Neural cell (in vitro differentiated cells): ENCODE measurements at regions not wholly inside any gene's neighbourhood (a gene's known extent, or its start where the extent isn't known, plus 50 kb on each side); places are given as distances from the start of the nearest gene placed in this dataset.

Experiments
- H2AFZ ChIP-seq: fragments of 200-600, 300-800 bp; sonication (generic), shearing (Covaris generic); 2 replicates; pipeline ENCODE4 v1.6.0; 2014; ENCODE audit warnings: low read depth, mild to moderate bottlenecking, antibody characterized with exemption, low read length, moderate library complexity
- H3F3A ChIP-seq: fragments of 200-600 bp; shearing (Covaris generic); 2 replicates; pipeline ENCODE4 v1.6.1; 2016; ENCODE audit warnings: mild to moderate bottlenecking, moderate library complexity, mixed read lengths, antibody characterized with exemption, low read length; ENCODE audit not compliant: insufficient read depth, poor library complexity, severe bottlenecking
- H3K27ac ChIP-seq: fragments of 200-600, 300-800 bp; sonication (generic), shearing (Covaris generic); 2 replicates; pipeline ENCODE4 v1.5.1; 2014; ENCODE audit warnings: mild to moderate bottlenecking, low read length, moderate library complexity
- H3K27me3 ChIP-seq: fragments of 300-800, 200-600 bp; sonication (generic), shearing (Covaris generic); 2 replicates; pipeline ENCODE4 v1.6.0; 2014; ENCODE audit warnings: mild to moderate bottlenecking, low read depth, low read length, moderate library complexity; ENCODE audit not compliant: insufficient read depth
- H3K36me3 ChIP-seq: fragments of 300-800, 200-600 bp; sonication (generic), shearing (Covaris generic); 2 replicates; pipeline ENCODE4 v1.5.1; 2014; ENCODE audit warnings: mild to moderate bottlenecking, antibody characterized with exemption, low read length, moderate library complexity; ENCODE audit not compliant: insufficient read depth
- H3K4me2 ChIP-seq: fragments of 300-800, 200-600 bp; sonication (generic), shearing (Covaris generic); 2 replicates; pipeline ENCODE4 v1.6.0; 2014; ENCODE audit warnings: mild to moderate bottlenecking, low read length
- H3K4me3 ChIP-seq: fragments of 300-800, 200-600 bp; sonication (generic), shearing (Covaris generic); 2 replicates; pipeline ENCODE4 v1.5.1; 2014; ENCODE audit warnings: mild to moderate bottlenecking, low read length, moderate library complexity
- H3K79me2 ChIP-seq: fragments of 200-600 bp; shearing (Covaris generic); replicated peaks from 2 replicates; pipeline ENCODE4 v1.6.0; 2014; ENCODE audit warnings: mild to moderate bottlenecking, low read length, moderate library complexity; ENCODE audit not compliant: insufficient read depth
- H3K9ac ChIP-seq: fragments of 300-800, 200-600 bp; sonication (generic), shearing (Covaris generic); 2 replicates; pipeline ENCODE4 v1.6.1; 2016; ENCODE audit warnings: mild to moderate bottlenecking, low read length, mixed read lengths
- H3K9me2 ChIP-seq: fragments of 200-600 bp; shearing (Covaris generic); 2 replicates; pipeline ENCODE4 v1.6.1; 2016; ENCODE audit warnings: mild to moderate bottlenecking, low read length, mixed read lengths; ENCODE audit not compliant: insufficient read depth
- H3K9me3 ChIP-seq: fragments of 200-600, 300-800 bp; sonication (generic), shearing (Covaris generic); 2 replicates; pipeline ENCODE4 v1.6.1; 2016; ENCODE audit warnings: mild to moderate bottlenecking, mixed run types, low read length, moderate library complexity, mixed read lengths
- H4K20me1 ChIP-seq: fragments of 200-600 bp; shearing (Covaris generic); 2 replicates; pipeline ENCODE4 v1.6.1; 2016; ENCODE audit warnings: mild to moderate bottlenecking, mixed run types; ENCODE audit not compliant: insufficient read depth
- CTCF ChIP-seq: fragments of 450-650 bp; IDR thresholded peaks from 2 replicates; pipeline ENCODE4 v1.5.1; 2014; ENCODE audit warnings: antibody characterized with exemption, mild to moderate bottlenecking, moderate library complexity; ENCODE audit not compliant: poor library complexity, severe bottlenecking
- EP300 ChIP-seq: fragments of 450-650 bp; conservative IDR thresholded peaks from 2 replicates; pipeline ENCODE4 v1.6.1; 2014; ENCODE audit warnings: antibody characterized with exemption, mild to moderate bottlenecking, moderate library complexity; ENCODE audit not compliant: poor library complexity, severe bottlenecking
- EZH2 ChIP-seq: fragments of 200-600, 300-800 bp; shearing (Covaris generic), sonication (generic); IDR thresholded peaks from 2 replicates; pipeline ENCODE4 v1.6.1; 2014; ENCODE audit warnings: antibody characterized with exemption, low read length, borderline replicate concordance, mild to moderate bottlenecking; ENCODE audit not compliant: insufficient read depth, poor library complexity, severe bottlenecking
- MXI1 ChIP-seq: fragments of 450-650 bp; conservative IDR thresholded peaks from 2 replicates; pipeline ENCODE4 v1.6.1; 2014; ENCODE audit warnings: antibody characterized with exemption, mild to moderate bottlenecking; ENCODE audit not compliant: poor library complexity, severe bottlenecking
- POLR2AphosphoS5 ChIP-seq: IDR thresholded peaks from 2 replicates; pipeline ENCODE4 v1.6.1; 2012
- RAD21 ChIP-seq: fragments of 450-650 bp; conservative IDR thresholded peaks from 2 replicates; pipeline ENCODE4 v1.6.1; 2014; ENCODE audit warnings: antibody characterized with exemption, mild to moderate bottlenecking, moderate library complexity
- REST ChIP-seq: IDR thresholded peaks from 2 replicates; pipeline ENCODE4 v1.6.1; 2012; ENCODE audit warnings: borderline replicate concordance
- SMC3 ChIP-seq: fragments of 450-650 bp; conservative IDR thresholded peaks from 2 replicates; pipeline ENCODE4 v1.6.1; 2014; ENCODE audit warnings: antibody characterized with exemption, mild to moderate bottlenecking, moderate library complexity; ENCODE audit not compliant: poor library complexity
- TAF1 ChIP-seq: IDR thresholded peaks from 2 replicates; pipeline ENCODE4 v1.6.1; 2012; ENCODE audit warnings: low read depth

- H3K36me3 ChIP-seq: no peaks in the 10 kb centered on the region
- no peak overlapping the region for H3K9ac ChIP-seq
- no peaks in the 10 kb centered on the region for H4K20me1 ChIP-seq
- no peaks in the 10 kb centered on the region for H3K27me3 ChIP-seq
- TF ChIP-seq EZH2: no peak
- no peak for TF ChIP-seq POLR2AphosphoS5
- no peak for TF ChIP-seq EP300
- no peak for TF ChIP-seq SMC3
- no peak for TF ChIP-seq CTCF
- no peak for TF ChIP-seq REST
- TF ChIP-seq RAD21: no peak
- TF ChIP-seq MXI1: no peak
- no peak for TF ChIP-seq TAF1
- peaks cover 4% of the 10 kb centered on the region for H3K9me3 ChIP-seq
- no peak overlapping the region for H3K27ac ChIP-seq
- no peaks in the 10 kb centered on the region for H3F3A ChIP-seq
- no peak overlapping the region for H3K4me3 ChIP-seq
- no peaks in the 10 kb centered on the region for H3K79me2 ChIP-seq
- H2AFZ ChIP-seq: no peak overlapping the region
- no peak overlapping the region for H3K4me2 ChIP-seq
- no peaks in the 10 kb centered on the region for H3K9me2 ChIP-seq
Observed at GRCh38 chr2:5150871-5151270, 541.3 kb upstream of the SOX11 start.

GRCh38 chr2:5164776-5165525, 527.2 kb upstream of the SOX11 start:
- Histone ChIP-seq H3K4me3 (no peak overlapping the region), H3K9me3 (no peaks in the 10 kb centered on the region), H3K4me2 (no peak overlapping the region), H3K27me3 (no peaks in the 10 kb centered on the region), H3K27ac (no peak overlapping the region), H3K79me2 (no peaks in the 10 kb centered on the region), H3K9ac (no peak overlapping the region), H3K36me3 (no peaks in the 10 kb centered on the region), H2AFZ (no peak overlapping the region), H3K9me2 (no peaks in the 10 kb centered on the region), H3F3A (no peaks in the 10 kb centered on the region), H4K20me1 (no peaks in the 10 kb centered on the region)
- TF ChIP-seq REST: no peak
- no peak for TF ChIP-seq MXI1
- TF ChIP-seq EZH2: no peak
- TF ChIP-seq EP300: no peak
- TF ChIP-seq TAF1: no peak
- TF ChIP-seq RAD21: no peak
- no peak for TF ChIP-seq SMC3
- TF ChIP-seq POLR2AphosphoS5: no peak
- TF ChIP-seq CTCF: no peak
